ENCODE measurements at regions not wholly inside any gene's neighbourhood (a gene's known extent, or its start where the extent isn't known, plus 50 kb on each side); places are given as distances from the start of the nearest gene placed in this dataset.
A peak's percentile ranks its signal among the peaks of the same experiment; 100 is the strongest.

DNA sequence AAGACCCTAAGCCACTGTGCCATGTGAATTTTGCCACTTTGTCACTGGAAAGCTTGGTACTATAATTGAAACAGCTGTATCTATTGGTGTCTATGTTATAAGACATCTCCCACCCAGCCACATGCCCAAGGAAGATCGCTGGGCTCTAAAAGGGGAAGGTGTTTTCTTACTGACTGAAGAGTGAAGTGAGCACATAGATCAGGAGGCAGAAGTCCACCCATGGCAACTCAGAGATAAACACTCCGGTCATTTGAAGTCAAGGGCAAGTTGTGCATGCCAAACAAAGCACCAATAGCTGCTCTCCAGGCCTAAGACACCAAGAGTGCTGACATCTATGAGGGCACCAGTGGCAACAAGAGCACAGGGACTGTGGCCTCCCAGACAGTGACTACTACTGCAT lies 153.8 kb downstream of the KCTD12 start:
- Histone ChIP-seq H3K4me2 (ENCODE audit: insufficient read depth in 1 of 2, low read depth in 2 of 2, low read length in 2 of 2) (no peak overlapping the region), H4K20me1 (replicated peaks in 1 of 2; ENCODE audit: control insufficient read depth in 1 of 2, insufficient read depth in 2 of 2, low read length in 2 of 2) (no peaks in the 10 kb centered on the region), H3K36me3 (ENCODE audit: control insufficient read depth in 2 of 4, insufficient read depth in 4 of 4, low read length in 3 of 4) (no peaks in the 10 kb centered on the region), H3K9me3 (ENCODE audit: insufficient read depth in 2 of 2, low read depth in 1 of 2, low read length in 1 of 2) (peaks cover 8 to 9% of the 10 kb centered on the region in 2 experiments), H3K4ac (replicated peaks; ENCODE audit: insufficient read length, low read depth, low read length) (no peak overlapping the region), H4K8ac (ENCODE audit: extremely low read depth, insufficient read depth, low read length) (no peak overlapping the region), H3K79me1 (ENCODE audit: low read depth, low read length) (no peaks in the 10 kb centered on the region), H3K79me2 (ENCODE audit: control insufficient read depth in 1 of 2, insufficient read depth in 2 of 2, low read length in 2 of 2) (no peaks in the 10 kb centered on the region), H3K56ac (replicated peaks; ENCODE audit: insufficient read length, low read depth, low read length) (no peak overlapping the region), H3K27me3 (replicated peaks in 1 of 4; ENCODE audit: control insufficient read depth in 3 of 4, extremely low read depth in 1 of 4, insufficient read depth in 3 of 4, low read length in 3 of 4) (no peaks in the 10 kb centered on the region), H3K4me1 (replicated peaks in 1 of 4; ENCODE audit: control insufficient read depth in 3 of 4, insufficient read depth in 4 of 4, low read length in 3 of 4) (no peaks in the 10 kb centered on the region; a peak in 1 of 7 replicates), H4K5ac (ENCODE audit: insufficient read length, low read depth, low read length) (no peak overlapping the region), H2AK5ac (ENCODE audit: low read depth, low read length) (no peak overlapping the region), H2AFZ (ENCODE audit: low read length) (0 out of 2 replicates have a peak overlapping the region, but pooled peaks have one; percentile 44), H2BK12ac (ENCODE audit: low read depth, low read length) (no peak overlapping the region), H3K27ac (ENCODE audit: low read depth, low read length) (no peak overlapping the region), H2BK5ac (ENCODE audit: low read depth, low read length) (no peak overlapping the region), H3K9ac (replicated peaks in 1 of 4; ENCODE audit: extremely low read depth in 1 of 4, low read depth in 3 of 4, low read length in 3 of 4) (no peak overlapping the region), H3K4me3 (ENCODE audit: extremely low read depth in 1 of 4, insufficient read depth in 2 of 4, low read depth in 3 of 4, low read length in 4 of 4) (no peak overlapping the region), H3K14ac (ENCODE audit: insufficient read length) (no peak overlapping the region), H3K23me2 (ENCODE audit: low read depth, low read length) (no peaks in the 10 kb centered on the region), H4K91ac (replicated peaks; ENCODE audit: insufficient read length, low read length) (no peak overlapping the region), H2BK20ac (ENCODE audit: low read length) (no peak overlapping the region), H2BK120ac (replicated peaks; ENCODE audit: low read depth, low read length) (no peak overlapping the region), H2BK15ac (ENCODE audit: low read length) (no peak overlapping the region), H3K23ac (ENCODE audit: insufficient read length) (no peak overlapping the region), H3K18ac (ENCODE audit: extremely low read depth, low read length) (no peak overlapping the region)
- DNase-seq (ENCODE audit: low read depth in 1 of 2, low spot score in 2 of 2) (no peak), FAIRE-seq (no peak)
- CTCF ChIA-PET (ENCODE audit: partially characterized antibody): interaction anchor here (0.6 to 1.3 kb wide), 2 partner anchors 13 to 1118 kb away, joined by 4 read pairs; no protein-coding TSS in a partner anchor
- 96% methylated on average over 2 of the region's 2 CpGs; no CpG with 5 or more reads in 1 of the 2 experiments for WGBS, 2 experiments (ENCODE audit: extremely low coverage in 1 of 2, insufficient coverage in 1 of 2, insufficient read length in 1 of 2, insufficient replicate concordance in 2 of 2, low coverage in 1 of 2, low lambda C conversion rate in 2 of 2, missing lambda C conversion rate in 1 of 2)
- TF ChIP-seq RAD21 (IDR thresholded peaks at IDR 0.05 in 1 of 2, conservative IDR thresholded peaks at IDR 0.05 in 1 of 2; ENCODE audit: low read depth in 2 of 2, low read length in 2 of 2) (no peak), TAF7 (optimal IDR thresholded peaks at IDR 0.05; ENCODE audit: borderline replicate concordance, low read depth, low read length) (no peak), SP1 (IDR thresholded peaks at IDR 0.05; ENCODE audit: low read depth, low read length) (no peak), POLR2A (IDR thresholded peaks at IDR 0.05; ENCODE audit: control extremely low read depth in 1 of 2, low read depth in 2 of 2, low read length in 2 of 2) (no peak), SP4 (IDR thresholded peaks at IDR 0.05; ENCODE audit: low read length) (no peak), SAP30 (IDR thresholded peaks at IDR 0.05; ENCODE audit: insufficient read depth, insufficient replicate concordance, low read length) (no peak), SUZ12 (IDR thresholded peaks at IDR 0.05; ENCODE audit: low read length) (no peak)
- TF ChIP-seq, protein P1, sequence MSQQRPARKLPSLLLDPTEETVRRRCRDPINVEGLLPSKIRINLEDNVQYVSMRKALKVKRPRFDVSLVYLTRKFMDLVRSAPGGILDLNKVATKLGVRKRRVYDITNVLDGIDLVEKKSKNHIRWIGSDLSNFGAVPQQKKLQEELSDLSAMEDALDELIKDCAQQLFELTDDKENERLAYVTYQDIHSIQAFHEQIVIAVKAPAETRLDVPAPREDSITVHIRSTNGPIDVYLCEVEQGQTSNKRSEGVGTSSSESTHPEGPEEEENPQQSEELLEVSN (IDR thresholded peaks at IDR 0.05): no peak
- POLR2A ChIA-PET (ENCODE audit: partially characterized antibody): no interaction called here

All from H1 (cell line).